OCI-LY7 (cell line): ENCODE measurements at regions not wholly inside any gene's neighbourhood (a gene's known extent, or its start where the extent isn't known, plus 50 kb on each side); places are given as distances from the start of the nearest gene placed in this dataset.
"Not testable (repeated sequence)": the region's sequence is repeated elsewhere in the genome, so short reads cannot be mapped to it uniquely, and the experiment has no call there.

Experiments
- BruUV-seq: library from RNA; stranded (reverse); fragments of 400-500 nt; replicated peaks from 2 replicates; lab custom pipeline; 2021; lab: Mats Ljungman, UMichigan
- CTCF ChIA-PET: fragments of 300-600 bp; sonication (Branson Sonifier 250); formaldehyde crosslinking; loops from one replicate; lab custom pipeline; 2022; ENCODE audit warnings: antibody characterized with exemption; ENCODE audit not compliant: unreplicated experiment; lab: Charles Lee
- POLR2A ChIA-PET: fragments of 300-600 bp; sonication (Branson Sonifier 250); formaldehyde crosslinking; loops from one replicate; lab custom pipeline; 2022; ENCODE audit warnings: antibody characterized with exemption; lab: Charles Lee
- DNase-seq: peaks from one replicate; pipeline ENCODE4 v3.0.0-alpha.2; 2015; ENCODE audit warnings: low spot score
- H2AFZ ChIP-seq: fragments of 200-600 bp; sonication (generic), shearing (Covaris generic); 2 replicates; pipeline ENCODE4 v1.6.1; 2014; ENCODE audit warnings: mild to moderate bottlenecking, antibody characterized with exemption, low read length, moderate library complexity
- H3K27ac ChIP-seq: fragments of 200-600 bp; sonication (generic); 2 replicates; pipeline ENCODE4 v1.5.1; 2014; ENCODE audit warnings: mixed run types, low read depth, mild to moderate bottlenecking, moderate library complexity, low read length, inconsistent platforms; ENCODE audit not compliant: poor library complexity, severe bottlenecking
- H3K36me3 ChIP-seq: fragments of 200-600 bp; sonication (generic); 2 replicates; pipeline ENCODE4 v1.6.1; 2014; ENCODE audit warnings: mild to moderate bottlenecking, antibody characterized with exemption, low read length, moderate library complexity, mixed read lengths; ENCODE audit not compliant: insufficient read depth
- H3K4me1 ChIP-seq: fragments of 200-600 bp; sonication (generic); 2 replicates; pipeline ENCODE4 v1.5.1; 2014; ENCODE audit warnings: mild to moderate bottlenecking, low read length; ENCODE audit not compliant: insufficient read depth, poor library complexity, severe bottlenecking
- H3K4me2 ChIP-seq: fragments of 200-600 bp; sonication (generic); 2 replicates; pipeline ENCODE4 v1.6.1; 2014; ENCODE audit warnings: mild to moderate bottlenecking, low read length
- H3K4me3 ChIP-seq: fragments of 200-600 bp; sonication (generic); 2 replicates; pipeline ENCODE4 v1.5.1; 2014; ENCODE audit warnings: mild to moderate bottlenecking, low read depth, low read length; ENCODE audit not compliant: poor library complexity, severe bottlenecking
- H3K79me2 ChIP-seq: fragments of 200-600 bp; sonication (generic); 2 replicates; pipeline ENCODE4 v1.6.1; 2016; ENCODE audit warnings: low read depth, mild to moderate bottlenecking, low read length, moderate library complexity, mixed read lengths; ENCODE audit not compliant: insufficient read depth
- H3K9me2 ChIP-seq: fragments of 200-600 bp; sonication (generic); 2 replicates; pipeline ENCODE4 v1.6.1; 2016; ENCODE audit warnings: mild to moderate bottlenecking, low read length, mixed read lengths; ENCODE audit not compliant: insufficient read depth
- H3K9me3 ChIP-seq: fragments of 200-600 bp; sonication (generic); 2 replicates; pipeline ENCODE4 v1.6.1; 2014; ENCODE audit warnings: mild to moderate bottlenecking, mixed run types, low read length, mixed read lengths
- H4K20me1 ChIP-seq: fragments of 200-600 bp; sonication (generic); 2 replicates; pipeline ENCODE4 v1.6.1; 2014; ENCODE audit warnings: mild to moderate bottlenecking, antibody characterized with exemption, low read length, moderate library complexity, mixed read lengths; ENCODE audit not compliant: insufficient read depth
- CTCF ChIP-seq: fragments of 200-600 bp; sonication (generic); conservative IDR thresholded peaks from 2 replicates; pipeline ENCODE4 v1.5.1; 2014; ENCODE audit warnings: mild to moderate bottlenecking, antibody characterized with exemption, low read length, moderate library complexity, mixed read lengths
- EZH2phosphoT487 ChIP-seq: fragments of 200-600 bp; sonication (generic); IDR thresholded peaks from 2 replicates; pipeline ENCODE4 v1.6.1; 2018; ENCODE audit warnings: low read depth, borderline replicate concordance, mild to moderate bottlenecking, mixed run types, antibody characterized with exemption, low read length, moderate library complexity, mixed read lengths
- intact Hi-C: fragments of 100-400 bp; cut with micrococcal nuclease; formaldehyde crosslinking; loops from one replicate; pipeline ENCODE4 v1.10.0; 2022; ENCODE audit not compliant: unreplicated experiment

GRCh38 chr4:189613207-189613606 lies 327.5 kb upstream of the FRG1 start:
- TF ChIP-seq CTCF (no peak), EZH2phosphoT487 (no peak)
- Histone ChIP-seq H3K9me3 (no peaks in the 10 kb centered on the region), H3K79me2 (no peaks in the 10 kb centered on the region), H3K4me2 (no peak overlapping the region), H3K4me3 (no peak overlapping the region), H4K20me1 (no peaks in the 10 kb centered on the region), H3K27ac (no peak overlapping the region), H2AFZ (no peak overlapping the region), H3K9me2 (no peaks in the 10 kb centered on the region), H3K4me1 (no peaks in the 10 kb centered on the region), H3K36me3 (no peaks in the 10 kb centered on the region)
- POLR2A ChIA-PET = no interaction called here
- CTCF ChIA-PET = no interaction called here
- DNase-seq = no peak
- BruUV-seq = no TSS peak
- intact Hi-C loops = no loop called here

GRCh38 chr4:189615217-189615663 lies 325.4 kb upstream of the FRG1 start:
- H3K36me3 ChIP-seq = no peaks in the 10 kb centered on the region
- intact Hi-C loops = no loop called here
- CTCF ChIA-PET = no interaction called here

GRCh38 chr4:189617741-189618140 lies 322.9 kb upstream of the FRG1 start:
- H3K9me3 ChIP-seq, H4K20me1 ChIP-seq, H3K4me2 ChIP-seq, BruUV-seq, intact Hi-C loops, H3K9me2 ChIP-seq, DNase-seq, H3K79me2 ChIP-seq, POLR2A ChIA-PET, H3K27ac ChIP-seq, H3K4me1 ChIP-seq, CTCF ChIA-PET, H3K4me3 ChIP-seq, H3K36me3 ChIP-seq, H2AFZ ChIP-seq: not testable (repeated sequence)

More at GRCh38 chr4:189615217-189615663, 325.4 kb upstream of the FRG1 start:
- Histone ChIP-seq H3K79me2 (no peaks in the 10 kb centered on the region), H3K27ac (no peak overlapping the region), H3K9me3 (no peaks in the 10 kb centered on the region), H3K4me2 (no peak overlapping the region), H2AFZ (no peak overlapping the region), H4K20me1 (no peaks in the 10 kb centered on the region), H3K9me2 (no peaks in the 10 kb centered on the region), H3K4me1 (no peaks in the 10 kb centered on the region), H3K4me3 (no peak overlapping the region)
- no TSS peak for BruUV-seq
- POLR2A ChIA-PET = no interaction called here
- no peak for DNase-seq
- no peak for TF ChIP-seq CTCF
- TF ChIP-seq EZH2phosphoT487 = no peak

GRCh38 chr4:189619441-189620250 lies 321.0 kb upstream of the FRG1 start:
- H3K9me3 ChIP-seq, DNase-seq, intact Hi-C loops, H2AFZ ChIP-seq, H4K20me1 ChIP-seq, H3K79me2 ChIP-seq, H3K4me2 ChIP-seq, H3K4me1 ChIP-seq, H3K9me2 ChIP-seq, BruUV-seq, POLR2A ChIA-PET, H3K4me3 ChIP-seq, H3K36me3 ChIP-seq, CTCF ChIA-PET, H3K27ac ChIP-seq: not testable (repeated sequence)

- H3K4me2 ChIP-seq, H3K9me3 ChIP-seq, H3K79me2 ChIP-seq, H3K4me1 ChIP-seq, intact Hi-C loops, H3K36me3 ChIP-seq, H3K9me2 ChIP-seq, BruUV-seq, CTCF ChIA-PET, H4K20me1 ChIP-seq, DNase-seq, H2AFZ ChIP-seq, H3K4me3 ChIP-seq, POLR2A ChIA-PET, H3K27ac ChIP-seq: not testable (repeated sequence)
Observed at GRCh38 chr4:189622574-189622973, 318.1 kb upstream of the FRG1 start.
